HAP-1 (cell line): ENCODE measurements at regions not wholly inside any gene's neighbourhood (a gene's known extent, or its start where the extent isn't known, plus 50 kb on each side); places are given as distances from the start of the nearest gene placed in this dataset.

Source experiments
- DNase-seq, 2 experiments: peaks; one replicate each; pipeline ENCODE4 v3.0.0-alpha.2; 2016 to 2020; ENCODE audit warnings: low spot score in 2 of 2
- H3K27me3 ChIP-seq: fragments of 250-450 bp; sonication (Bioruptor Pico); 2 replicates; pipeline ENCODE4 v1.5.1; 2020; ENCODE audit warnings: low read depth, mild to moderate bottlenecking, moderate library complexity
- H3K36me3 ChIP-seq: fragments of 250-450 bp; sonication (Bioruptor Pico); replicated peaks from 2 replicates; pipeline ENCODE4 v1.5.1; 2020; ENCODE audit warnings: mild to moderate bottlenecking
- H3K4me1 ChIP-seq: fragments of 250-450 bp; sonication (Bioruptor Pico); 2 replicates; pipeline ENCODE4 v1.5.1; 2020; ENCODE audit warnings: mild to moderate bottlenecking
- H3K4me3 ChIP-seq: fragments of 250-450 bp; sonication (Bioruptor Pico); 2 replicates; pipeline ENCODE4 v1.5.1; 2020; ENCODE audit warnings: mild to moderate bottlenecking, moderate library complexity
- H3K9me3 ChIP-seq: fragments of 250-450 bp; sonication (Bioruptor Pico); 2 replicates; pipeline ENCODE4 v1.5.1; 2020; ENCODE audit warnings: mild to moderate bottlenecking, moderate library complexity
- in situ Hi-C: fragments of 300-500 bp; cut with MboI; formaldehyde crosslinking; loops from 3 replicates; pipeline ENCODE4 v1.14.3; 2020; ENCODE audit warnings: low sequenced_read_pairs, inconsistent platforms, mixed read lengths

DNA sequence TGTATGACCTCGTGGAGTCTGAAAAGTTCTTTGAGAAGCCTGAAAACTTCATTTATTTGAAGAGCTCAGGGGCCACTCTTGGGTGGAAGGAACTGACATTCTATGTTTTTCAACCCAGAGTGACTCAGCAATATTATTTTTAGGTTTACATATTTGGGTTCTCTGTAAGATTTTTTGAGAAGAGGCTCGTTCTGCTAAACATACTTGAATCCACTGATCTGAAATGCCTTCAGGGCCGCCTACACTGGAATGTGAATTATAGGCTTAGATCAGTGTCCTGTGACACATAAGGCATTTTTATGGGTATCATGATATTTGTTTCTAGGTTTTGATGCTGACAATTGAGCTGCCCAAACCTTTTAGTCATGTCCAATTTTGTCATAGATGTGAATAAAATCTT, 86.2 kb downstream of the PSAT1 start:
- H3K36me3 ChIP-seq: no peaks in the 10 kb centered on the region
- no peak overlapping the region for H3K4me3 ChIP-seq
- in situ Hi-C loops: no loop called here
- H3K9me3 ChIP-seq: no peaks in the 10 kb centered on the region
- no peaks in the 10 kb centered on the region for H3K27me3 ChIP-seq
- peaks cover 11% of the 10 kb centered on the region for H3K4me1 ChIP-seq
- DNase-seq: peak; percentile 18 to 26

GRCh38 chr9:78386348-78386747, 89.4 kb downstream of the PSAT1 start:
- no peak for DNase-seq
- H3K4me1 ChIP-seq: peaks cover 11% of the 10 kb centered on the region
- in situ Hi-C loops: no loop called here
- H3K27me3 ChIP-seq: no peaks in the 10 kb centered on the region
- no peaks in the 10 kb centered on the region for H3K9me3 ChIP-seq
- no peaks in the 10 kb centered on the region for H3K36me3 ChIP-seq
- no peak overlapping the region for H3K4me3 ChIP-seq

DNA sequence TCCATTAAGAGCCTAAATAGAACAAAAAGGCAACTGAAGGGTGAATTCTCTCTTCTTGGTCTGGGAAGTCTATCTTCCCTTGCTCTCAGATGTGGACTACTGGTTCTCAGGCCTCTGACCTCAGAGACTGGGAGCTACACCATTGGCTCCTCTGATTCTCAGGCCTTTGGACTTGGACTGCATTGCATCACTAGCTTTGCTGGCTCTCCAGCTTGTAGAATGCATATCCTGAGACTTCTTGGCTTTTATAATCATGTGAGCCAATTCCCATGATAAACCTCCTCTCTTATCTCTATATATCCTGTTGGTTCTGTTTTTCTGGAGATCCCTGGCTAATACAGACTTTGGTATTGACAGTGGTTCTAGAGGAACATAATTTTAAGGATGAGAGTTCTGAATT, 89.8 kb downstream of the PSAT1 start:
- DNase-seq: no peak
- in situ Hi-C loops: no loop called here
- H3K4me3 ChIP-seq: no peak overlapping the region
- H3K9me3 ChIP-seq: no peaks in the 10 kb centered on the region
- no peaks in the 10 kb centered on the region for H3K36me3 ChIP-seq
- H3K4me1 ChIP-seq: peaks cover 11% of the 10 kb centered on the region
- no peaks in the 10 kb centered on the region for H3K27me3 ChIP-seq

DNA sequence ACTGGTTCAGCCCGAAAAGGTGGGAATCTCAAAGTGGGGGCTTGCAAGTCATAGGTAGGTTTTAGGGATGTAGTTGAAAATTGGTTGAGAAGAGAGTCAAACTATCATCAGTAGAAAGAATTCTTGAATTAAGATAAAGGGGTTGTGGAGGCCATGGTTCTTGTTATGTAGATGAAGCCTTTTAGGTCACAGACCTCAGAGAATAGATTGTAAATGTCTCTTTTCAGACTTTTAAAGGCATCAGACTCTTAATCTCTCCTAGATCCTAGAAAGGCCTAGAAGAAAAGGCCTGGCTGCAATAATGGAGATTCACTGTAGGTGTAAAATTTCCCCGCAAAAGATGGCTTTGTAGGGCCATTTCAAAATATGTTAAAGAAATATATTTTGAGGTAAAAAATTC, 96.4 kb downstream of the PSAT1 start:
- peak; percentile 16 to 95 for DNase-seq
- Histone ChIP-seq H3K27me3 (no peaks in the 10 kb centered on the region), H3K36me3 (no peaks in the 10 kb centered on the region), H3K9me3 (peaks cover 11% of the 10 kb centered on the region; the same call in 1 of the 2 replicates), H3K4me3 (no peak overlapping the region), H3K4me1 (peaks cover 32% of the 10 kb centered on the region)
- in situ Hi-C loops: no loop called here

DNA sequence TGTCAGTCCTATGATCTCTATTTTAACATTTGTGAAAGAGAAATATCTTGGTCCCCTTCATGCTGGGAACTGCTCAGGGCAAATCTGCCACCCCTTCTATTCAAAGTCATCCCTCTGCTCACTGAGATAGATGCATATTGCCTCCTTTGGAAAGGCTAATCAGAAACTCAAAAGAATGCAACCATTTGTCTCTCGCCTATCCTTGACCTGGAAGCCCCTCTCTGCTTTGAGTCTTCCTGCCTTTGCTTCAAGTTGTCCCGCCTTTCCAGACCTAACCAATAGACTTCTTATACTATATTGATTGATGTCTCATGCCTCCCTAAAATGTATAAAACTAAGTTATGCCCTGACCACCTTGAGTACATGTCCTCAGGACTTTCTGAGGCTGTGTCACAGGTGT, 97.0 kb downstream of the PSAT1 start:
- peaks cover 32% of the 10 kb centered on the region for H3K4me1 ChIP-seq
- in situ Hi-C loops: no loop called here
- no peaks in the 10 kb centered on the region for H3K27me3 ChIP-seq
- no peaks in the 10 kb centered on the region for H3K36me3 ChIP-seq
- peaks cover 11% of the 10 kb centered on the region; the same call in 1 of the 2 replicates for H3K9me3 ChIP-seq
- no peak for DNase-seq
- no peak overlapping the region for H3K4me3 ChIP-seq

GRCh38 chr9:78396087-78396486, 99.2 kb downstream of the PSAT1 start:
- DNase-seq: no peak
- H3K4me3 ChIP-seq: no peak overlapping the region
- in situ Hi-C loops: no loop called here
- H3K4me1 ChIP-seq: peaks cover 32% of the 10 kb centered on the region
- peaks cover 11% of the 10 kb centered on the region; the same call in 1 of the 2 replicates for H3K9me3 ChIP-seq
- no peaks in the 10 kb centered on the region for H3K36me3 ChIP-seq
- no peaks in the 10 kb centered on the region for H3K27me3 ChIP-seq

- Histone ChIP-seq H3K4me3 (no peak overlapping the region), H3K4me1 (peaks cover 32% of the 10 kb centered on the region), H3K9me3 (peaks cover 11% of the 10 kb centered on the region; the same call in 1 of the 2 replicates), H3K27me3 (no peaks in the 10 kb centered on the region), H3K36me3 (no peaks in the 10 kb centered on the region)
- DNase-seq: no peak
- in situ Hi-C loops: no loop called here
Observed at GRCh38 chr9:78397045-78397444, 100.1 kb downstream of the PSAT1 start.

GRCh38 chr9:78397454-78397853, 100.5 kb downstream of the PSAT1 start:
- H3K36me3 ChIP-seq: no peaks in the 10 kb centered on the region
- no peaks in the 10 kb centered on the region for H3K27me3 ChIP-seq
- peak; percentile 46 for DNase-seq
- H3K4me1 ChIP-seq: peaks cover 32% of the 10 kb centered on the region
- in situ Hi-C loops: no loop called here
- no peak overlapping the region for H3K4me3 ChIP-seq
- peaks cover 11% of the 10 kb centered on the region; the same call in 1 of the 2 replicates for H3K9me3 ChIP-seq

DNA sequence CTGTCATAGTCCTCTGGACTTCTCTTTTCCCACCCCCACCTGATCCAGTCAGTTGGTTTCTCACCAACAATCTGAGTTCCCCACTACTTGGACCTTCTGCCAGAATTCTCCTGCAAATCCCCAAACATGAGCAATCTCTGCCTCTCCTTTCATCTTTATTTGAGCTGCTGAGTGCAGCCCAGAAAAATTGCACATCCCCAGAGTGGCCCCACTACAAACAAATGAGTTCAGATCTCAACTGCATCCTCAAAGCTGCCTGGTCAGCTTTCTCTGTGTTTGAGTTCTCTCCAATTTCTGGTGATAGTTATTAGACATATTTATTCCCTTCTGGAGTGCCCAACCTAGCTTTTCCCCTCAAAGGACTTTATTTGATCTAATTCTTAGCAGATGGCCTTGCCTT, 102.2 kb downstream of the PSAT1 start:
- Histone ChIP-seq H3K27me3 (no peaks in the 10 kb centered on the region), H3K4me1 (peaks cover 18% of the 10 kb centered on the region), H3K36me3 (no peaks in the 10 kb centered on the region), H3K4me3 (no peak overlapping the region), H3K9me3 (peaks cover 11% of the 10 kb centered on the region; the same call in 1 of the 2 replicates)
- no peak for DNase-seq
- in situ Hi-C loops: no loop called here

- Histone ChIP-seq H3K27me3 (no peaks in the 10 kb centered on the region), H3K9me3 (peaks cover 4% of the 10 kb centered on the region; the same call in 1 of the 2 replicates), H3K4me1 (peaks cover 18% of the 10 kb centered on the region), H3K4me3 (no peak overlapping the region), H3K36me3 (no peaks in the 10 kb centered on the region)
- no peak for DNase-seq
- in situ Hi-C loops: no loop called here
Observed at GRCh38 chr9:78400496-78400895, 103.6 kb downstream of the PSAT1 start.

DNA sequence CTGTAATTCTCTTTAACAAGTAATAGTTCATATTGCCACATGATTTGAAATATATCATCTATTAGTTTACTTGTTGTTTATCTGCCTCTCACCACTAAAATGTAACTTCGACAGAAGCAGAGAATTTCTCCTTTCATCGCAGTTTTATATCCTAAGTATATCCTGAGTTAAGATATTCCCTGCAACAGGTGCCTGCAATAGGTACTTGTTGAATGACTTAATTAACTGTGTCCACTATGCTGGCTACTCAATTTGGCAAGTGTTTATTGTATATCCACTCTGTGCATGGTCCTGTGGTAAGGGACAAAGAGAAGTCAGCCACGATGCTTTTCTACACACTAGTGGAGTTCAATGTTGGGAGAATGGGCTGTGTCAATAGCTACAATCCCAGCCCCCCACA, 108.5 kb downstream of the PSAT1 start:
- Histone ChIP-seq H3K4me1 (no peaks in the 10 kb centered on the region), H3K36me3 (no peaks in the 10 kb centered on the region), H3K4me3 (no peak overlapping the region), H3K9me3 (no peaks in the 10 kb centered on the region), H3K27me3 (no peaks in the 10 kb centered on the region)
- DNase-seq: no peak
- in situ Hi-C loops: no loop called here

DNA sequence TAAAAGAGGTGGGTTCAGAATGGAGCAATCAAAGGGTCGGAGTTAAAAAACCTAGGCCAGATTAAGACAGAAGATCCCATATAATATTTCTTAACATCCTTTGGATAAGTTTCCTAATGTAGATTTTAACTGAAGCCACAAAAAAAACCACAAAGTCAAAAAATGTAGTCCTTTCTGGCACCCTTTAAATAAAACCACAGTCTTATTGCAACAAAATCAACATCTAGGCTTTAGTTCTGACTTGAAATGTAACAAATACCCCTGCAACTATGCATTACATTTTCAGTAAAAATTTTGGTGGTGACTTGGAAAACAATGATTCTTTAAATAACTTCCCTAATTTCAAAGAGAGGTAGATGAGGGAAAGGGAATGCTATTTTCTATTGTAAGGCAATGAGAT, 109.2 kb downstream of the PSAT1 start:
- Histone ChIP-seq H3K36me3 (no peaks in the 10 kb centered on the region), H3K4me1 (no peaks in the 10 kb centered on the region), H3K4me3 (no peak overlapping the region), H3K9me3 (no peaks in the 10 kb centered on the region), H3K27me3 (no peaks in the 10 kb centered on the region)
- in situ Hi-C loops: no loop called here
- DNase-seq: no peak

GRCh38 chr9:78406933-78407332, 110.0 kb downstream of the PSAT1 start:
- no peak overlapping the region for H3K4me3 ChIP-seq
- in situ Hi-C loops: no loop called here
- DNase-seq: no peak
- H3K36me3 ChIP-seq: no peaks in the 10 kb centered on the region
- no peaks in the 10 kb centered on the region for H3K9me3 ChIP-seq
- no peaks in the 10 kb centered on the region for H3K27me3 ChIP-seq
- H3K4me1 ChIP-seq: no peaks in the 10 kb centered on the region

- no peaks in the 10 kb centered on the region for H3K9me3 ChIP-seq
- no peaks in the 10 kb centered on the region for H3K4me1 ChIP-seq
- in situ Hi-C loops: no loop called here
- no peak for DNase-seq
- H3K27me3 ChIP-seq: no peaks in the 10 kb centered on the region
- no peak overlapping the region for H3K4me3 ChIP-seq
- no peaks in the 10 kb centered on the region for H3K36me3 ChIP-seq
Observed at GRCh38 chr9:78407636-78408312, 110.8 kb downstream of the PSAT1 start.

DNA sequence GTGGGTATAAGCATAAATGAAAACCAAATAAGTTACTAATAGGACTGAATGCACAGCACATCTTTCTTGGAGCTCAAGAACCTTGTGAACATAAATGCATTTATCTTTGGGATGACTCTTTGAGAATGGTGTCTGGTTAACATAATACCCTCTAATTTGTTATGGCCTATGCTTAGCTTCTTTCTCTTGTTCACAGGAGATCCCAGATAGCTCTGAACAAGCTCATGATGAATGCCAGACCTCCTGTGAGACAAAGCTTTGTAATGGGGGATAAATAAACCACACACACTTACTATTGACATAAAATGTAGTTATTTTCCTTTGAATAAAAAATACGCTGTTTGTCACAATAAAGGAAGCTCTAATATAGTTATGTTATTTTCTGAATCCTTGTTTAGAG, 111.5 kb downstream of the PSAT1 start:
- in situ Hi-C loops: no loop called here
- DNase-seq: no peak

More for the DNA sequence above, 111.5 kb downstream of the PSAT1 start:
- H3K36me3 ChIP-seq: no peaks in the 10 kb centered on the region
- no peaks in the 10 kb centered on the region for H3K9me3 ChIP-seq
- H3K27me3 ChIP-seq: no peaks in the 10 kb centered on the region
- no peaks in the 10 kb centered on the region for H3K4me1 ChIP-seq
- no peak overlapping the region for H3K4me3 ChIP-seq
